Ammon's horn (tissue), 1 donor: ENCODE measurements at regions not wholly inside any gene's neighbourhood (a gene's known extent, or its start where the extent isn't known, plus 50 kb on each side); places are given as distances from the start of the nearest gene placed in this dataset.
"Not testable (repeated sequence)": the region's sequence is repeated elsewhere in the genome, so short reads cannot be mapped to it uniquely, and the experiment has no call there.

Source experiments
- DNase-seq: peaks from one replicate; pipeline ENCODE4 v3.0.0-alpha.2; 2016; ENCODE audit warnings: low spot score

GRCh38 chrX:132302687-132303086 is 83.4 kb upstream of the RAP2C start:
- not testable (repeated sequence) for DNase-seq

GRCh38 chrX:132294776-132295495 is 75.7 kb upstream of the RAP2C start:
- DNase-seq, result peak; percentile 4

GRCh38 chrX:132294192-132294591 is 74.9 kb upstream of the RAP2C start:
- no peak for DNase-seq

- DNase-seq, result peak; percentile 75
Measured at GRCh38 chrX:132292793-132293192, 73.5 kb upstream of the RAP2C start.

GRCh38 chrX:132277953-132278614 is 58.8 kb upstream of the RAP2C start:
- DNase-seq, result no peak

- DNase-seq, result no peak
Measured at GRCh38 chrX:132272826-132273225, 53.6 kb upstream of the RAP2C start.

GRCh38 chrX:132271311-132271778 is 52.1 kb upstream of the RAP2C start:
- DNase-seq, result no peak

GRCh38 chrX:132270699-132271098 is 51.5 kb upstream of the RAP2C start:
- no peak for DNase-seq

GRCh38 chrX:132270021-132270420 is 50.8 kb upstream of the RAP2C start:
- DNase-seq, result no peak
